GM19023 (cell line): ENCODE measurements at regions not wholly inside any gene's neighbourhood (a gene's known extent, or its start where the extent isn't known, plus 50 kb on each side); places are given as distances from the start of the nearest gene placed in this dataset.
"Not testable (repeated sequence)": the region's sequence is repeated elsewhere in the genome, so short reads cannot be mapped to it uniquely, and the experiment has no call there.

Experiments used
- ATAC-seq: cut with Tn5 transposase; IDR thresholded peaks from one replicate; pipeline ENCODE4 v1.9.1; 2021; ENCODE audit warnings: mild to moderate bottlenecking, moderate library complexity; ENCODE audit not compliant: unreplicated experiment

DNA sequence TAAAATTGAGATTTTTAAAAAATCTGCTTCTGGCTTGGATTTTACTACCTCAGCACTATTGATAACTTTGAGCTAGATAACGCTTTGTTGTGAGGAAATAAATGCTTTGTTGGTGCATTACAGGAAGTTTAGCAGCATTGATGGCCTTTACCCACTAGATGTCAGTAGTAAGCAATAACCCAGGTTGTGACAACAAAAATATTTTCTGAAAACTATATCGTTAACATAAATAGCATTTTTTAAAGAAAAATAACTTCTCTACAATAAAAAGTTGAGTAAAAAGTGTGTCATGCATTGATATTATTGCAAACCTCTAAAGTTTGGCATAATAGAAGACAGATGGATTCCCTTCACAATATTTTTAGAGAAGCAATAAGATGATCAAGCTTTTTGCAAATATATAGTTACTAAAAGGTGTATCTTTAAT lies 1246.5 kb downstream of the UQCRFS1 start:
- no peak for ATAC-seq

DNA sequence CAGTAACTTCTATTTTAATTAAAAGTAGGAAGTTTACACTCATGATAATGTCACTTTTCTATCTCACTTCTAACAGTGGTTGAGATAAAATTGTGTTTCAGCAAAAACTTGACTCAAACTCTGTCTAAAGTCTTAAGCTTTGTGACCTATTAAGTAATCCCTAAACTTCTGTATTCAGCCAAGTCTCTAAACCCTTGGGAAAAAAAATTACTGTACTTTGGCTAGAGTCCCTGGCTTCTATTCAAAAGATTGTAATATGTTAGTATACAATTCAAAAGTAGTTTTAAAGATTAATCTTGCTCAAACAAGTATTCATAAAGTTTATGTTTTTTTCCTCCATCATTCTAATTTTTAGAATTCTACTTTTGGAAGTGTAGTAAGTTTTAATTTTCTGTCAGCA lies 1248.8 kb downstream of the UQCRFS1 start:
- ATAC-seq = no peak

DNA sequence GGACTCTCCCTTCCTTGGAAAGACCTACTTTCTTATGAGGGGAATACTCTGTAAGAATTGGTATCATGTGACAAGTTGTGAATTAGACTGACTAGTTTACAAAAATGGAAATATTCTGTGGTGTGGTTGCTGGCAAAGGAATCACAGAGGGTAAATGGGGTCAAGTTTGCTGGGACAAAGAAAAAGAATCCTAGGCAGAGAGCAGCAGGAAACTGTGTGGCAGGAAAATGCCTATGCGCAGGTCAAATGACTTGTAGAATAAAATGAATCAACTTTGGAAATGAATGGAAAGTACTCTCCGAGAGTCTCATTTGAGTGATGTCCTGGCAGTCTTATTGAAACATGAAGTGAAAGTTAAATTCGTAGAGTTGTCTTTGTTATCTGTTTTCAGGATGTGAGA lies 1250.7 kb downstream of the UQCRFS1 start:
- no peak for ATAC-seq

DNA sequence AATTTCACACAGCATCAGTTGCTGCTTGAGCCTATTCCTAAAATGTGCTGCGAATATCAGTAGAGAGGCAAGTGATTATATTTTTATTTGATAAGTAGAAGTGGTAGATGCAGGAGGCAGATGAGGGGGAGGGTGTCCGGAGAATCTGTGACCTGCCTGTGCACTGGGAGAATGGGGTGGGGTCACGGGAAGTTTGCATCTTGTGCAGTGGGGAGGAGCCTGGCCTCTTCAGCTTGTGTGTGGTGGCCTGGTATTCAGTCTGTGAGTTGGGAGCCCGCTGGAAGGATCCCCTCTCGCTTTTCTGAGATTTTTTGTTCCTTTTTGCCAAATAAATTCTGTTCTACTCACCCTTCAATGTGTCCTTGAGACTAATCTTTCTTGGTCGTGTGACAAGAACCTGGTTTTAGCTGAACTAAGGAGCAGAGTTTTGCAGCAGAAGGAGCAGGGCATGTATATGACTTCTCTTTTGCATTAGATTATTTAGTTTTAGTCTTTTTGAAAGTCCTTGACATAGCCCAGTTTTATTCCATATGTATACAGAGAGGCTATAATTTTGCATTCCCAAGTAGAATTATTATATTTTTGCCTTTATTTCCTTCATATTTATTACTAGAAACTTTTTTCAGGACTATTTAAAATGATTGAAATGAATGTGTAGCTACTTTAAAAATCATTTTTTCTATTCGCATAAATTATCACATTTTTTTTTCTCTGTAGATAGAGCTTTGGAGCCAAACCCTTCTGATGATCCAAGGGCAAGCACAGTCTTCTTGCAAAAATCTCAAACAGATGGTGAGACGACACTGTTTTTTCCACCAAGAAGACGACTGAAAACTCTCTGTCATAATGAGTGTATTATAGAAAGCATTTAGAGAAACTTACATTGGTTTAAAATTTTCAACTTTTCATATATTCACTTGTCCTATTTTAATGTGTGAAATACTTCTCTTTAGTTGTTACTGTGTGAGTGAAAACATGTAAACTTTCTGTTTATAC lies 1257.2 kb downstream of the UQCRFS1 start:
- ATAC-seq = no peak

DNA sequence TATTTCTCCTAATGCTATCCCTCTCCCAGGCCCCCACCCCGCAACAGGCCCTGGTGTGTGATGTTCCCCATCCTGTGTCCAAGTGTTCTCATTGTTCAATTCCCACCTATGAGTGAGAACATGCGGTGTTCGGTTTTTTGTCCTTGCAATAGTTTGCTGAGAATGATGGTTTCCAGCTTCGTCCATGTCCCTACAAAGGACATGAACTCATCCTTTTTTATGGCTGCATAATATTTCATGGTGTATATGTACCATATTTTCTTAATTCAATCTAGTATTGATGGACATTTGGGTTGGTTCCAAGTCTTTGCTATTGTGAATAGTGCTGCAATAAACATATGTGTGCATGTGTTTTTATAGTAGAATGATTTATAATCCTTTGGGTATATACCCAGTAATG lies 1270.3 kb downstream of the UQCRFS1 start:
- ATAC-seq = not testable (repeated sequence)

DNA sequence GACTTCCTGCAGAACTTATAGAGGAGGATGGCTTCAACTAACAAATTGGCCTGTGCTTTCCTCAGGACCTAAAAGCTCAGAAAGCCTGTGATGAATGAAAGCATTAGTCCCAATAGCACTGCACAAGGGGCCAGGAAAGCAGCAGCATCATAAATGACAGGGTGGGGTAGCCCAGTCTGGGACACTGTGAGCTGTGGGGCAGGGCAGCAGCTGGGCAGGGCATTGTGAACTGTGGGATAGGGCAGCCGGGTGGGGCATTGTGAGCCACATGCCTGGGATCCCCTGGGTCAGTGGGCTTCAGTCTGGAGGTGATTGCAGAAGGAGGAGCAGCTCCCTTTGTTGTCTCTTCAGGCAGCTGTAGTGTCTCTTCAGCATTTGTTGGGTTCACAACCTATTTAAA lies 1276.8 kb downstream of the UQCRFS1 start:
- ATAC-seq = no peak

DNA sequence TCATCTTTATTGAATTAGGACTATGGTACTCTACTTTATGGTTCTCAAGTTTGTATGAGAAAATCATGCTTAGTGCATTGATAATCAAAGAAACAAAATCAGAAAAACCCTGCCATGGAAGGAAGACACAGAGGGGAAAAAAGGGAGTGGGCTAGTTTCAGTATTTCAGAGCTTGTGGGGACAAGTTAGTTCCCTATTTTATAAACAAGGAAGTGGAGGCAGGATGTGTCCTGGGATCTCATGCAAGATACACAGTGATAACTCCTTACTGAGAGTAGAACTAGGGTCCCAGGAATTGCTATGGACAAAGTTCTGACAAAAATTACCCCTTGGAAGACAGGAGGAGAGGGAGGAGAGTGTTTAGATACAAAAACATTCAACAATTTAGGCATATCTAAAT lies 1277.3 kb downstream of the UQCRFS1 start:
- ATAC-seq = no peak

DNA sequence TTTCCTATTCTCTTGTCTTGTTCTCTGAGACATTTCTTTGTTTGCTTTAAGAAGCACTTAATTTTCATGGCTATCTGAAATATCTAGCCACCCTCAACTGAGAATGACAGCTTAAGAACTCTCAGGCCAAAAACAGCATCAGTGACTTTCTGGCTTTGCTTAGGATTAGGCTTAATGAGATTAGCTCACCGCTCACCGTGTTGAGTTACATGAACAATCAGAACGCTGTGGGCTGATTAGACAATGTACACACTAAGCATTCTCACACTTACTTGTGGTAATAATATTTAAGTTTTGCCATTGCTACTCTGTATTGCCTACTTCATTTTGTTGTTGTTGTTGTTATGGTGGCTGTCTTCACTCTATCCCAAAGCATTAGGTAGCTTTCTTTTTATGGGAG lies 1283.6 kb downstream of the UQCRFS1 start:
- ATAC-seq = no peak

DNA sequence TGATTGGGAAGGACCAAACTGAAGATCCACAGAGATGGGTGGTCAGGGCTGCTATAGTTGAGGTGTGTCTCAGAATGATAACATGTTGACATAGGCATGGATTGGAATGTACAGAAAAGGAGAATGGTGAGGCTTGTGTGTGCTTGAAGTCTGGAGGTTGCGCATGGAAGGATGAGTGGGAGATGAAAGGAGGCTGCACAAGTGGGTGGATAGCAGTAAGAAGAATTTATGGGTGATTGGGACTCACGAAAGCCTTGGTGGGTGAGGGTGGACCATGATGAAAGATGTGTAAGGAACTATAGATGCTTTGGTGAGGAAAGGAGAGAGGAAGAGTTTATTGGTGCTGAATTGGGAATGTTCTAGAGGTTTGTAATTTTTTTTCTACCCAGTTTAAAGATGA lies 1287.7 kb downstream of the UQCRFS1 start:
- ATAC-seq = no peak

DNA sequence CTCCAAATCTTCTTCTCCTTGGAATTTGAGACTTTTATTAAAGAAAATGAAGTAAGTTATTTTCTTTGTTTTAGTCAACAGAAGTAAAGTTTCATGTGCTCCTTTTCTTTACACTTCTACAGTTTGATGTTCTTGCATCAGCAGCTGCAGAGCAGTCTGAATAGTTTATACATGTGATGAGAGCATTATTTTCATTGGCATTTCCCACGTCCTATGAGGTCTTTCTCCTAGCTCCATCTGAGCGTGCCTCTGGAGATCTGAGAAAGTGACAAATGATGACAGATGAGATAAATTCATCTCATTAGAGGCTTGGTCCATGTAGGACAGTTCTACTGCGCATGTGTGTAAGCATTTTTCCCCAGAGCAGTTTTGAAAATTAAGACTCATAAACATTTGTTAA lies 1290.0 kb downstream of the UQCRFS1 start:
- no peak for ATAC-seq

DNA sequence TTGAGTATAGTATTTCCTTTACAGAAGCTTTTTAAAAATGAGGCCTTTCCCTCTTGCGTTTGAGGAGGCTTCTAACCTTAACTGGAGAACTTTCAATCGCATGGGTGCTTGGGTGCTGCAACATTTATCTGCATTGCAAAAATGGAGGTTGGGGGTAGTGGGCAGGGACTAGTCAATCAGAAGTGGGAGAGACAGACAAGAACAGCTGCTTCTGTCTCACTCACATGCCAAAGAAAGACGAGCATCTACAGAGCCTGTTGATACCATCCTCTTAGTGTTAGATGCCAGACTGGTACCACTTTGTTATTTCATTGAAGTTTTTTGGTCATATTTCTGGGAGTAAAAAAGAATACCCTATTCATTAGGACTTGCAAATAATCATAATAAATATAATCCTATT lies 1292.2 kb downstream of the UQCRFS1 start:
- no peak for ATAC-seq

DNA sequence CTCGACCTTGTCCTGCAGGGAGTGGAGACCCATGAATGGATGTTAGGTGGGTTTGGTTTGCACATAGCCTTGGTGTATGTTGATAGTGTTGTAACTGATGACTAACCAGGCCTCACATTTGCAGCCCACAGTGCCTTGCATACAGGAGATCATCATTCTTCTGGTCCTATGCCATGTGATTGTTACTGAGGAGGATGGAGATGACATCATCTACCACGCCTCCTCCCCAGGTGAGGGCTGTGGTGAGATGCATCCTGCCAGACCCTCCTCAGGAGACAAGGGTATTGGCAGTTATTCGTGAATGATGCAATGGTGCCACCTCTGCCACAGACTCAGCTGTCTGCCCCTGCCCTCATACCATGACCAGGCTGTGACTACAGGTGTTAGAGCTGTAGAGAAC lies 1294.1 kb downstream of the UQCRFS1 start:
- ATAC-seq = no peak

DNA sequence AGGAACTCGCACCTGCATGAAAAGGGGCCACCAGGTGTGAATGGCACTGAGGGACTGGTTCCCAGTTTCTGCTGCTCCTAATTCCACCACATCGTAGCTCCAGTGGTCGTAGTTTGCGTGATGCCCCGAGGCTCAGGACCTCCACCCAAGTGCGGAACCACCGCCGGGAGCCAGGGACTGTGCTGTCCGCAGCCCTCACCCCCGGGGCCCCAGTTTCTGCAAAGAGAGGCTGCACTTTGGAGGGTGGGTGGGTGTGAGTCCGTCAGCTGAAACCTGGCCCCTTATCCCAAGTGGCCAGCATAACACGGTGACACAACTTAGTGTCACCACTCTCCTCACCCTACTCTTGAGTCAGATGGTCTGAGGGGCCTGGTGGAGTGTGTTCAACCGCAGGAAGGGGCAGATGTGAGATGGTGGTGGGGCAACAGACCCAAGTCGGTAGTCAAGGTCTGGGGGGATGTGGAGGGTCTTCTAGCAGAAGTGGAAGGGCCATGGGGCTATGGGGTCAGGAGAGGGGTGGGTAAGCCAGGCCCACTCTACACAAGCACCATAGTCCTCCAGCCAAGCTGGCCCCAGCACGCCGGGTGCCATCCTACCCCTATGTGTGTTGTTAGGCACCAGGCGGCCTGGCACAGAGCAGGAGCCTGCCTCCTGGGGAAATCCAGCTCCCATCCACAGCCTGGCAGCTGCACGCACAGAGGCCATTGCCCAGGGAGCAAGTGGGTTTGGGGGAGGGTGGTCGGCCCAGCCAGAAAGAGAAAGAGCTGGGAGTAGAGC lies 1301.6 kb downstream of the UQCRFS1 start:
- ATAC-seq = no peak

DNA sequence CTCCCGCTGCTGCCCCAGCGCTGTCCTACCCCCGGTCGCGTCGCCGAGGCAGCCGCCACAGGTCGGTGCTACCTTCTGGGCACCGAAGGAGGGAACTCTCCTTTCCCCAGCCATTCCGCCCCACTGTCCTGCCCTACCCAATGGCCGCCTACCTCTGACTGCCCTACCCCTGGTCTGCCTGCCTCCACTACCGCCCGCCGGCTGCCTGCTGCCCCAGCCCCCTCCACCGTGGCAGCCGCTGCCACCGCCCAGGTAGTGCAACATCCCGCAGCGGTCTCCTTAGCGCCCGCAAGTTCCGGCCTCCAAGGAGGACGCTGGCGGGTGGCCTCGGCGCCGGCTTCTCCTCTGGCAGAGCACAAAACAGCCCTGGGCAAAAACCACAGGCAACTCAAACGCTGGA lies 1303.1 kb downstream of the UQCRFS1 start:
- no peak for ATAC-seq

DNA sequence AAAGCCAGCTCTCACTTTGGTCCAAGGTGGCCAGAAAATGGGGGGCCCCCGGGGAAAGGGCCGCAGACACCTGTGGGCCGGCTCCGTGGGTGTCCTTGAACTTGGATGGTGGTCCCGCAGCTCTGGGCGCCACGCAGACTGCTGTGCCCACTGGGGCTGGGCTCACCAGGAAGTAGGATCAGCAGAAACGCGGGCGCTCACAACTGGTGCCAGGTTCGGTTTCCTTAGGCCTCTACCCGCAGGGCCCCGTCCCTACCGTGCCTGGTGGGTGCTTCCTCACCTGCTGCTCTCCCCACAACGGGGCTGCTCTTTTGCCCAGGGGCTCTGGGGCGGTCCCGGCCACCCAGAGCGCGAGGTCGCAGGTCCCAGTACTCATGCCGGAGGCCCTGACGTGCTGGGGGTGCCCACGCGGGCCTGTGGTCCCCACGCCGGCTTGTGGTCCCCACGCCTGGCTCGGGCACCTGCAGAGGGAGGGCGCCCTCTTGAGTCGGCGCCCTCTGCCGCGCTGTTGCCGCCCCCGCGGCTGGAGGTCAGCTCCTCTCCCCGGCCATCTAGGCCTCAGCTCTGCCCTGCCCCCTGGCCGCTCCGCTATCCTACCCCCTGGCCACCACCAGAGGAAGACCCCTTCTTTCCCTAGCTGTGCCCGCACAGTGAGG lies 1303.6 kb downstream of the UQCRFS1 start:
- no peak for ATAC-seq

DNA sequence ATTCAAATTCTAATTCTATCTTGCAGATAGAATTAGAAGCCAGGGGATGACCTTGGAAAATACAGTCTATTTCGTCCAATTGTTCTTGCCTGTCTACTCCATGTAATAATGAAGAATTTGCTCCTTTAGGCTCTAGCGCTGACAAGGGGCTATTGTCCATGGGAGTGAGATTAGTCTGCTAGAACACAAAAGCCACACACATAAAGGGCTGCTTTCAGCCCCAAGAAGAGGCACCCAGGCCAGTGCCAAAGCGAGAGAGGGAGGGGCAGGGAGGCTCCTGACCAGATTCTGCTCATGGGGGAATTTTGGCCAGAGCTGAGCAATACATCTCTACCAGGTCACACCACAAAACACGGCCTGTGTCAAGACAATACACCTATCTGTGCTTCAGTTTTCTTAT lies 1306.9 kb downstream of the UQCRFS1 start:
- no peak for ATAC-seq

DNA sequence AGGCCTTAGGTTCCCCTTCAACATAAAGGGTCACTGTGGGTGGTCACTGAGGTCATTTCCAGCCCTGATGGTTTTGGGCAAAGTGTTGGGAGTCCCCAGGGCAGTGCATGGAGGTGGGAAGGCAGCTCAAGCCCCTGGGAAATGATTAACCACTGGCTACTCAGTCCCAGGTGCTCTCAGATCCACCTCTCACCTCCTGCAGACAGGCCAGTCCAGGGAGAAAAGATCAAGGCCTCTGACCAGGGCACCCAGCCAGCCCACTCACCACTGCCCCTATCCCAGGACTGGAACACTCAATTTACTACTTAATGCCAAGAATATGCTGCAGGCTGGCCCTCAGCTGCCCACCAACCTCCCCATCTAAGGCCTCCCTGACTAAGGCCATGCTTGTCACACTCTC lies 1307.9 kb downstream of the UQCRFS1 start:
- no peak for ATAC-seq

DNA sequence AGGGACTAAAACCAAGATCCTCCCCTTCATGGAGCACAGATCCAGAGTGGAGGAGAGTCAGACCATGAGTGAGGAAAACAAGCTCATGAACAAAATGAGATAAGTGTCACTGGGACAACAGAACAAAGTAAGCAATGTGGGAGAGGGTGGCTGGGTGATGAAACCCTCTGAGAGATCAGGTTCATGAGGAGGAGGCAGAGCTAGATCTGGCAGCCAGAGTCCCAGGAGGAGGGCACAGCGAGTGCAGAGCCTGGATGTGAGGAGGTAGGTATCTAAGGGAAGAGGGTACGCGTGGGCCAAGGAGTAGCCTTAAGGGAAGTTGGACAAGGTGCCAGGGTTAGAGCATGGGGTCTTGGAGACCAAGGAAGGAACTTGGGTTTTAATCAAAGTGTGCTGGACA lies 1311.9 kb downstream of the UQCRFS1 start:
- ATAC-seq = no peak

DNA sequence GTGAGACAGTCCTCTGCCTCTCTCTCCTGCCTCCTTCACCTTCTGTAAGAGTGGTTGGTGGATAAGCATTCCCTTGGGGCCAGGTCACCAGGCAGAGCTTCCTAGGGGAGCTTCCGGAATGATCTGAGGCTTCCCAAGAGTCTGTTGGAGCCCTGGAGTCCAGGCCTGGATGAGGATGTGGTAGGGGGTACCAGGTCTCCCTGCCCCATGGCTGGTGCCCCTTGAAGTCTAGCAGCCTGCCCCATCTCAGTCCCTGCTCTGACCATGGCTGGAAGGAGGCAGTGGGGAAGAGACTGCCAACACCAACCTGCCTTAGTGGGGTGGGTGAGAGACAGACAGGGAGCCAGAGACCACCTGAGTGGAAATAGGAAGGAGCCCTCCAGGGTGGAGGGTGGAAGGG lies 1316.9 kb downstream of the UQCRFS1 start:
- no peak for ATAC-seq

DNA sequence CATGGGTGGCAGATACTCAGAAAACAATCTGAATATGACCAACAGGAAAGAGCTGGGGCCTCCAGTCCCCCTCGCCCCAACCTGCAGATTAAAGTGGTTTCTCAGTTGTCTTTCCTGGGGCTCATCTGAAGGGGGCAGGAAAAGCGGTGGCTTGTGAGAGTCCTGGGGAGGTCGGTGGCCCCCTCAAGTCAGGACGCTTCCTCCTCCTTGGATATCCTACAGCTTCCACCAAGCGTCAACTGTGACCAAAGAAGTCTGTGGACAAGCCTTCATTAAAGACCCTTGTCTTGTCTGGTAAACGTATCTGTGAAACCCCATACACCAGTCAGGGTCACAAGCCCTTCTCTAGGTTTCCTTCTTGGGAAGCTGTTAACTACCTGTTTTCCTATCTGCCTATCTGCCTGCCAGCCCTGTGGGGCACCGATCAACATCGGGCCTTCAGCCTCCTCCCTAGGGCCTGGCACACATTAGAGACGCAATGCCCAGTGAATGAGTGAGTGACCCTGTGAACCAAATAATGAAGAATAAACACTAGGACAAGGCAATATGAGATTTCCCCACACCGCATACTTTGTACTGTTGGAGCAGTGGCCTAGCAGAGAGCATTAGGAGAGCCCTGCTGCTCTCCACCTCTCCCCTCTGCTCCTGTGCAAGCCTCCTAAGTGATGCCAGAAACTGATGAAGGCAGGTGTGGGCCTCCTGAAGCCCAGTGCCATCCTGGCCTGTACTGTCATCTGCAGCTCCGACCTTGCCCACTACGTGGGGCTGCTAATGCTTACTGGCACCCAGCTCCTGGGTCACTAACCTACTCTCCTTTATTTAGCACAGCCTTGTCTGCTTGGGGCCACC lies 1317.8 kb downstream of the UQCRFS1 start:
- no peak for ATAC-seq

DNA sequence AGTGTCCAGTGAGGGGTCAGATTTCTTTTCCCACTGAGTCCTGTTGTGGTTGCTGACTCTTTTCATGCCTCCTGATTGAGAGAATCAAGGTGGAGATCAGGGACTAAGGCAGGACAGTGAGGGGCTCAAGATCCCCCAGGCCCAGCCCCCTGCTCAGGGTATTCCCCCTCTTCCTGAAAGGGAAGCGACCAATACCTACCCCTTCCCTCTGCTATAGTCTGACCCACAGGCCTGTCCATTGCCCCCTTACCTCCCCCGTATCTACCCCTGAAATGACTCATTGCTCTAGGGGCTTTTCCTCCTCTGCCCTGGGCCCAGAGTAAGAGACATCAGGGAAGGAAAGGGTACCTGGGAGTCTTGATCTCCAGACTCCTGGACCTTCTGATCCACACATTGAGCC lies 1320.5 kb downstream of the UQCRFS1 start:
- ATAC-seq = no peak
